Lower leg skin (tissue), 4 donors: ENCODE measurements at regions not wholly inside any gene's neighbourhood (a gene's known extent, or its start where the extent isn't known, plus 50 kb on each side); places are given as distances from the start of the nearest gene placed in this dataset.

Experiments
- DNase-seq, 2 donors: peaks; one replicate each; pipeline ENCODE4 v3.0.0-alpha.2; 2019; ENCODE audit warnings: low spot score in 2 of 2
- H3K4me3 ChIP-seq: fragments of 200-600 bp; sonication (generic); 2 replicates; pipeline ENCODE4 v1.5.1; 2017; ENCODE audit warnings: mild to moderate bottlenecking, low read depth; ENCODE audit not compliant: poor library complexity, severe bottlenecking
- CTCF ChIP-seq, 3 donors: fragments of 450-650 bp; IDR thresholded peaks; one replicate each; pipeline ENCODE4 v1.5.1; 2016; ENCODE audit warnings: antibody characterized with exemption in 3 of 3, mild to moderate bottlenecking in 3 of 3, moderate library complexity in 2 of 3
- POLR2A ChIP-seq, 2 donors: fragments of 450-650 bp; IDR thresholded peaks; one replicate each; pipeline ENCODE4 v1.6.1; 2016 to 2017; ENCODE audit warnings: antibody characterized with exemption in 2 of 2, mild to moderate bottlenecking in 1 of 2, moderate library complexity in 1 of 2
- WGBS, 2 donors: methylation state at CpG; one replicate each; pipeline ENCODE4 v1.1.5; 2018; 5-methylcytosine and 5-hydroxymethylcytosine counted together
- intact Hi-C: fragments of 100-400 bp; cut with DNase I; formaldehyde crosslinking; loops from one replicate; pipeline ENCODE4 v1.15.0; 2023; ENCODE audit warnings: low total_unique reads

- 86 to 88% methylated on average over 3 of the region's 3 CpGs for WGBS, 2 donors
- H3K4me3 ChIP-seq: no peak overlapping the region
- TF ChIP-seq POLR2A (IDR thresholded peaks at IDR 0.05) (no peak), CTCF (IDR thresholded peaks at IDR 0.05) (no peak)
- intact Hi-C loops: no loop called here
- DNase-seq: no peak
Measured at GRCh38 chr2:144161061-144161460, 358.9 kb downstream of the ZEB2 start.

GRCh38 chr2:144159240-144159639 lies 360.7 kb downstream of the ZEB2 start:
- WGBS, 2 donors: 93 to 95% methylated on average over 4 of the region's 4 CpGs
- TF ChIP-seq POLR2A (IDR thresholded peaks at IDR 0.05) (no peak), CTCF (IDR thresholded peaks at IDR 0.05) (no peak)
- no peak for DNase-seq
- H3K4me3 ChIP-seq: no peak overlapping the region
- intact Hi-C loops: no loop called here

GRCh38 chr2:144158096-144158495 lies 361.8 kb downstream of the ZEB2 start:
- intact Hi-C loops: no loop called here
- no peak overlapping the region for H3K4me3 ChIP-seq
- DNase-seq: no peak
- TF ChIP-seq POLR2A (IDR thresholded peaks at IDR 0.05) (no peak), CTCF (IDR thresholded peaks at IDR 0.05) (no peak)
- WGBS, 2 donors: 98 to 99% methylated on average over 2 of the region's 2 CpGs

GRCh38 chr2:144156736-144157640 lies 362.9 kb downstream of the ZEB2 start:
- WGBS, 2 donors: 87 to 88% methylated on average over 6 of the region's 6 CpGs
- no peak overlapping the region for H3K4me3 ChIP-seq
- no peak for DNase-seq
- TF ChIP-seq CTCF (IDR thresholded peaks at IDR 0.05) (no peak), POLR2A (IDR thresholded peaks at IDR 0.05) (no peak)
- intact Hi-C loops: no loop called here

- no peak for DNase-seq
- WGBS, 2 donors: 86 to 93% methylated on average over 2 of the region's 2 CpGs
- TF ChIP-seq CTCF (IDR thresholded peaks at IDR 0.05): no peak
- TF ChIP-seq POLR2A (IDR thresholded peaks at IDR 0.05): no peak
- intact Hi-C loops: no loop called here
- no peak overlapping the region for H3K4me3 ChIP-seq
Measured at GRCh38 chr2:144154205-144154604, 365.7 kb downstream of the ZEB2 start.
